Prostate gland (tissue), 2 donors: ENCODE measurements at regions not wholly inside any gene's neighbourhood (a gene's known extent, or its start where the extent isn't known, plus 50 kb on each side); places are given as distances from the start of the nearest gene placed in this dataset.

Source experiments
- DNase-seq: peaks from one replicate; pipeline ENCODE4 v3.0.0-alpha.2; 2019; ENCODE audit warnings: low spot score
- H3K27ac ChIP-seq, 2 donors: fragments of 200-600 bp; sonication (generic); 2 replicates each; pipeline ENCODE4 v1.5.1; 2017 to 2019
- H3K27me3 ChIP-seq: fragments of 200-600 bp; sonication (generic); replicated peaks from 2 replicates; pipeline ENCODE4 v1.5.1; 2019; ENCODE audit not compliant: insufficient read depth
- H3K36me3 ChIP-seq, 2 donors: fragments of 200-600 bp; sonication (generic); 1 replicate in 1 of 2; 2 replicates in 1 of 2; pipeline versions ENCODE4 v1.5.1 to v1.8.1; 2017 to 2019
- H3K4me1 ChIP-seq: fragments of 200-600 bp; sonication (generic); replicated peaks from 2 replicates; pipeline ENCODE4 v1.5.1; 2019
- H3K4me3 ChIP-seq, 2 donors: fragments of 200-600 bp; sonication (generic); 2 replicates each; pipeline ENCODE4 v1.5.1; 2017 to 2019
- H3K9me3 ChIP-seq: fragments of 200-600 bp; sonication (generic); 2 replicates; pipeline ENCODE4 v1.5.1; 2017
- POLR2A ChIP-seq: fragments of 450-650 bp; IDR thresholded peaks from one replicate; pipeline ENCODE4 v1.6.1; 2016; ENCODE audit warnings: antibody characterized with exemption, mild to moderate bottlenecking
- POLR2AphosphoS5 ChIP-seq: sonication (generic); formaldehyde crosslinking; IDR thresholded peaks from one replicate; pipeline ENCODE4 v1.6.1; 2017; ENCODE audit warnings: antibody characterized with exemption
- WGBS: methylation state at CpG from one replicate; pipeline ENCODE4 v1.1.5; 2018; 5-methylcytosine and 5-hydroxymethylcytosine counted together
- intact Hi-C: fragments of 100-400 bp; cut with DNase I; formaldehyde crosslinking; loops from one replicate; pipeline ENCODE4 v1.14.2; 2022
- TF ChIP-seq, protein P1 (sequence below), 4 experiments: fragments of 200-600 bp in 2 of 4; fragments of 450-650 bp in 2 of 4; sonication (generic) in 2 of 4; IDR thresholded peaks; 1 replicate in 3 of 4; 2 replicates in 1 of 4; pipeline ENCODE4 v1.5.1; 2016 to 2019; ENCODE audit warnings: antibody characterized with exemption in 4 of 4, mild to moderate bottlenecking in 2 of 4, moderate library complexity in 2 of 4

- Histone ChIP-seq H3K4me1 (no peaks in the 10 kb centered on the region), H3K27ac (no peak overlapping the region), H3K27me3 (no peaks in the 10 kb centered on the region), H3K9me3 (no peaks in the 10 kb centered on the region), H3K36me3 (no peaks in the 10 kb centered on the region), H3K4me3 (no peak overlapping the region)
- intact Hi-C loops, result loop anchor here (10.0 kb wide), 2 partner anchors 103 to 213 kb away; no protein-coding TSS in a partner anchor
- 96% methylated on average over 2 of the region's 2 CpGs for WGBS
- no peak for DNase-seq
- TF ChIP-seq POLR2AphosphoS5 (no peak), POLR2A (no peak)
- TF ChIP-seq, protein P1, sequence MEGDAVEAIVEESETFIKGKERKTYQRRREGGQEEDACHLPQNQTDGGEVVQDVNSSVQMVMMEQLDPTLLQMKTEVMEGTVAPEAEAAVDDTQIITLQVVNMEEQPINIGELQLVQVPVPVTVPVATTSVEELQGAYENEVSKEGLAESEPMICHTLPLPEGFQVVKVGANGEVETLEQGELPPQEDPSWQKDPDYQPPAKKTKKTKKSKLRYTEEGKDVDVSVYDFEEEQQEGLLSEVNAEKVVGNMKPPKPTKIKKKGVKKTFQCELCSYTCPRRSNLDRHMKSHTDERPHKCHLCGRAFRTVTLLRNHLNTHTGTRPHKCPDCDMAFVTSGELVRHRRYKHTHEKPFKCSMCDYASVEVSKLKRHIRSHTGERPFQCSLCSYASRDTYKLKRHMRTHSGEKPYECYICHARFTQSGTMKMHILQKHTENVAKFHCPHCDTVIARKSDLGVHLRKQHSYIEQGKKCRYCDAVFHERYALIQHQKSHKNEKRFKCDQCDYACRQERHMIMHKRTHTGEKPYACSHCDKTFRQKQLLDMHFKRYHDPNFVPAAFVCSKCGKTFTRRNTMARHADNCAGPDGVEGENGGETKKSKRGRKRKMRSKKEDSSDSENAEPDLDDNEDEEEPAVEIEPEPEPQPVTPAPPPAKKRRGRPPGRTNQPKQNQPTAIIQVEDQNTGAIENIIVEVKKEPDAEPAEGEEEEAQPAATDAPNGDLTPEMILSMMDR (IDR thresholded peaks at IDR 0.05), result no peak
Observed at GRCh38 chr10:120972259-120972658, 121.1 kb downstream of the WDR11 start.

GRCh38 chr10:120975072-120975867 is 124.1 kb downstream of the WDR11 start:
- DNase-seq, result no peak
- intact Hi-C loops, result loop anchor here (10.0 kb wide), 2 partner anchors 100 to 210 kb away; no protein-coding TSS in a partner anchor
- 90% methylated on average over 4 of the region's 4 CpGs for WGBS
- Histone ChIP-seq H3K27ac (no peak overlapping the region), H3K27me3 (no peaks in the 10 kb centered on the region), H3K36me3 (no peaks in the 10 kb centered on the region), H3K4me1 (peaks cover 11% of the 10 kb centered on the region), H3K4me3 (no peak overlapping the region), H3K9me3 (no peaks in the 10 kb centered on the region)
- TF ChIP-seq, protein P1 (IDR thresholded peaks at IDR 0.05), result no peak

DNA sequence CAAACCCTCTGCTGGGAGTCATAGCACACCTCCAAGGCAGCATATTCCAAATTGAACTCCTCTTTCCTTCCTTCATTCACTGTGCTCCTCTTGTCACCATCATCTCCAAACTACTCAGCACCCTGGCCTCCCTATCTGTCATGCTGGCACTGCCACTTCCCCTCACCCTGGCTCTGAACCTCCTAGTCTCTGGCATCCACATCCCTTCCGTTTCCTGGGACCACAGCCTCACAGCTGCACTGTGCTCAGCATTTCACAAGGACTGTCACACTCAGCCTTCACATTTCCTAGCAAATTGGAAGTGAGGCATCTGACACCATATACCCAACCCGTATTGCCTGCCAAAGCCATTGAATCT is 124.7 kb downstream of the WDR11 start:
- H3K4me3 ChIP-seq, result no peak overlapping the region

GRCh38 chr10:120977897-120978296 is 126.7 kb downstream of the WDR11 start:
- Histone ChIP-seq H3K27ac (peak overlapping the region in 1 of 2 donors; percentile 35), H3K4me3 (no peak overlapping the region), H3K9me3 (no peaks in the 10 kb centered on the region), H3K4me1 (peaks cover 11% of the 10 kb centered on the region), H3K36me3 (no peaks in the 10 kb centered on the region), H3K27me3 (no peaks in the 10 kb centered on the region)
- TF ChIP-seq POLR2A, result no peak
- TF ChIP-seq, protein P1 (IDR thresholded peaks at IDR 0.05), result no peak
- TF ChIP-seq POLR2AphosphoS5, result no peak
- DNase-seq, result no peak
- WGBS, result 33% methylated on average over 6 of the region's 6 CpGs
- intact Hi-C loops, result loop anchor here (10.0 kb wide), 2 partner anchors 97 to 207 kb away; no protein-coding TSS in a partner anchor

More for the DNA sequence above, 124.7 kb downstream of the WDR11 start:
- 85% methylated on average over 2 of the region's 2 CpGs for WGBS
- no peak for DNase-seq
- TF ChIP-seq POLR2AphosphoS5 (no peak), POLR2A (no peak)
- TF ChIP-seq, protein P1 (IDR thresholded peaks at IDR 0.05), result no peak
- intact Hi-C loops, result loop anchor here (10.0 kb wide), 2 partner anchors 99 to 209 kb away; no protein-coding TSS in a partner anchor
- H3K27me3 ChIP-seq, result no peaks in the 10 kb centered on the region
- H3K4me1 ChIP-seq, result peaks cover 11% of the 10 kb centered on the region
- no peak overlapping the region for H3K27ac ChIP-seq
- no peaks in the 10 kb centered on the region for H3K9me3 ChIP-seq
- H3K36me3 ChIP-seq, result no peaks in the 10 kb centered on the region
